GM04504 (cell line): ENCODE measurements at regions not wholly inside any gene's neighbourhood (a gene's known extent, or its start where the extent isn't known, plus 50 kb on each side); places are given as distances from the start of the nearest gene placed in this dataset.
"Not testable (repeated sequence)": the region's sequence is repeated elsewhere in the genome, so short reads cannot be mapped to it uniquely, and the experiment has no call there.

Experiments
- DNase-seq: peaks from one replicate; pipeline ENCODE4 v3.0.0-alpha.2; 2012; ENCODE audit warnings: low read depth

- no peak for DNase-seq
Measured at GRCh38 chr15:89028036-89028435, 60.2 kb upstream of the ABHD2 start.

DNA sequence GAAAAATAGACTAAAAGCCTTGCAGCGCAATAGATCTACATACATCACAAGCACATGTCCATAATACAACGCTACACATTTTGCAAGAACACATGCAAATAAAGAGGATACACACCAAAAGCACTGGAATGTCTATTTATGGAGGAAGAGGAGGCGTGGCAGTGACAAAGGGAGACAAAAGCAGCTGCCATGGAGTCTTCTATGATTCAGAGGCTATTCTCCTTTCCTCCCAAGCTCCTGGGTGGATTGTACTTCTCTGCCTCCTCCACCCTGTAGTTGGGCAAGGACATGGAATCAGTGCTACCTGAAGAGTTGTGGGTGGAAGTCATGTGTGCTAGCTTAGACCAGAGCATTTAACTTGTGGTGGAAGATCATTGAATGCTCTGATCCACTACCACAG is 57.9 kb upstream of the ABHD2 start:
- DNase-seq: no peak

DNA sequence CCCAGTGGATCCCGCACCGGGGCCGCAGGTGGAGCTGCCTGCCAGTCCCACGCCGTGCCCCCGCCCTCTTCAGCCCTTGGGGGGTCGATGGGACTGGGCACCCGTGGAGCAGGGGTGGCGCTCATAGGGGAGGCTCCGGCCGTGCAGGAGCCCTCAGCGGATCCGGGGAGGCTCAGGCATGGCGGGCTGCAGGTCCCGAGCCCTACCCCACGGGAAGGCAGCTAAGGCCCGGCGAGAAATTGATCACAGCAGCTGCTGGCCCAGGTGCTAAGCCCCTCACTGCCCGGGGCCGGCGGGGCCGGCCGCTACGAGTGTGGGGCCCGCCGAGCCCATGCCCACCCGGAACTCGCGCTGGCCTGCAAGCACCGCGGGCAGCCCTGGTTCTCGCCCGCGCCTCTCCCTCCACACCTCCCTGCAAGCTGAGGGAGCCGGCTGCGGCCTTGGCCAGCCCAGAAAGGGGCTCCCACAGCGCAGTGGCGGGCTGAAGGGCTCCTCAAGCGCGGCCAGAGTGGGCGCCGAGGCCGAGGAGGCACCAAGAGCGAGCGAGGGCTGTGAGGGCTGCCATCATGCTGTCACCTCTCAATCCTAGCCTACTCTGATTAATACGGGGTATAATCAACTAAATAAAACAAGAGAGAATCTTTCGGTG is 56.5 kb upstream of the ABHD2 start:
- not testable (repeated sequence) for DNase-seq

DNA sequence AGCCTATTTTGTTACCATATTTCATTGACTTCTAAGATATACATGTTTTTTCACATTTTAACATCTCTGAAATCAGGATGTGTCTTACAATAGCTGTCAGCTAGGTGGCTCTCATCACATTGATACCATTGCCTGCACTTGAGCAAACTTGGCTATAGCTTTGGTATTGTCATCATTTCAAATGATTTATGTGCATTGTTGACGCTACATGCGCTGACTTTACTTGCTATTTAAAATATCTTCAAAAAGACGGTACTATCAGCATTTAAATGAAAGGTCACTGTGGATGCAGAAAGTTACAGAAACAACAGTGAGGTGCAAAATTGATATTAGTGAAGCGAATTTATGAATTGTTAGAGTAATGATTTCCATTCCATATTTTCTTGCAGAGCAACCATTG is 54.0 kb upstream of the ABHD2 start:
- no peak for DNase-seq

DNA sequence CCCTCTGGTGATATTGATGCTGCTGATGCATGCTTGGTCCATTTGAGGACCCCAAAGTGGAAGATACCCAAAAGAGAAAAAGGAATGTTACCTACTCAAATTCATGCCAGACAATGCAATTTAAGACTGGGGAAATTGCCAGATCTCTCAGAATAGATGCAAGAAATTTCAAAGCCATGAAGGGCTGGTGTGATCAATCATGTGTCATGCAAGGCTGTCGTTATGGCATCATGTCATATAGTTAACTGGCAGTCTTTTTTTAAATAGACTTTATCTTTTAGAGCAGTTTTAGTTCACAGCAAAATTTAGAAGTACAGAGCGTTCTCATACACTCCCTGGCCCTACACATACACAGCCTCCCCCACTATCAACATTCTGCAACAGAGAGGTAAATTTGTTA is 53.1 kb upstream of the ABHD2 start:
- DNase-seq: no peak

GRCh38 chr15:89035658-89036057 is 52.6 kb upstream of the ABHD2 start:
- no peak for DNase-seq

DNA sequence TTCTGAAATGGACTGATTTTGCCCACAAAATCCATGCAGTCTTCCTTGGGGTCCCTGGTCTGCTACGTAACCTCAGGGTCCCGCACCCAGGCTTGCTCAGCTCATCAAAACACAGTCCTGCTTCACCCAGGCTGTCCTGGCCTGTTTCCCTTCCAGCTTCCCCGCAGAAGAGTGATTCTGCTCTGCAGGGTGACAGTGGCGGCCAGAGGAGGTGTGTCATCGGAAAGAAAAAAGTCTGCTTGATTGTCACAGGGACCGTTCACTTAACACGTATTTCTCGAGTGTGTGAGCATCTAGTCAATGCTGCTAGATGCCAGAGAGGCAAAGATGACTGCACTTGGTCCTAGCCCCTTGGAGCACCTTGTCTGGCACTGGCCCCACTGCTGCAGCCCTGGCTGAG is 50.1 kb upstream of the ABHD2 start:
- no peak for DNase-seq
